ENCODE measurements at regions not wholly inside any gene's neighbourhood (a gene's known extent, or its start where the extent isn't known, plus 50 kb on each side); places are given as distances from the start of the nearest gene placed in this dataset.

- no peak overlapping the region for H3K4me3 ChIP-seq (ENCODE audit: insufficient read length, low read depth)
- TF ChIP-seq SUZ12 (IDR thresholded peaks at IDR 0.05; ENCODE audit: extremely low read depth, insufficient read depth, insufficient read length) (no peak), ZNF274 (IDR thresholded peaks at IDR 0.05; ENCODE audit: low read depth, low read length) (no peak), YY1 (IDR thresholded peaks at IDR 0.05; ENCODE audit: insufficient read depth, insufficient read length) (no peak)
- H3K36me3 ChIP-seq (ENCODE audit: insufficient read depth, insufficient read length, low read length) = no peaks in the 10 kb centered on the region
- H3K9me3 ChIP-seq (ENCODE audit: insufficient read depth, low read length) = no peaks in the 10 kb centered on the region
- H3K9ac ChIP-seq (ENCODE audit: insufficient read length, low read depth) = no peak overlapping the region
- H3K27me3 ChIP-seq (ENCODE audit: insufficient read depth, insufficient read length) = no peaks in the 10 kb centered on the region
- no peaks in the 10 kb centered on the region for H3K4me1 ChIP-seq (ENCODE audit: insufficient read depth, insufficient read length)
- DNase-seq (ENCODE audit: low read depth, low spot score) = peak; percentile 13
Observed at GRCh38 chr11:43035086-43035485, 276.7 kb upstream of the API5 start.

GRCh38 chr11:43053638-43054412, 258.0 kb upstream of the API5 start:
- TF ChIP-seq SUZ12 (IDR thresholded peaks at IDR 0.05; ENCODE audit: extremely low read depth, insufficient read depth, insufficient read length) (no peak), YY1 (IDR thresholded peaks at IDR 0.05; ENCODE audit: insufficient read depth, insufficient read length) (no peak), ZNF274 (IDR thresholded peaks at IDR 0.05; ENCODE audit: low read depth, low read length) (no peak)
- Histone ChIP-seq H3K9ac (ENCODE audit: insufficient read length, low read depth) (no peak overlapping the region), H3K4me1 (ENCODE audit: insufficient read depth, insufficient read length) (no peaks in the 10 kb centered on the region), H3K27me3 (ENCODE audit: insufficient read depth, insufficient read length) (no peaks in the 10 kb centered on the region), H3K9me3 (ENCODE audit: insufficient read depth, low read length) (no peaks in the 10 kb centered on the region), H3K36me3 (ENCODE audit: insufficient read depth, insufficient read length, low read length) (no peaks in the 10 kb centered on the region), H3K4me3 (ENCODE audit: insufficient read length, low read depth) (no peak overlapping the region)
- no peak for DNase-seq (ENCODE audit: low read depth, low spot score)

- H3K36me3 ChIP-seq (ENCODE audit: insufficient read depth, insufficient read length, low read length) = no peaks in the 10 kb centered on the region
Observed at GRCh38 chr11:43067681-43068080, 244.1 kb upstream of the API5 start.

GRCh38 chr11:43071338-43071737, 240.5 kb upstream of the API5 start:
- DNase-seq (ENCODE audit: low read depth, low spot score) = no peak
- Histone ChIP-seq H3K36me3 (ENCODE audit: insufficient read depth, insufficient read length, low read length) (no peaks in the 10 kb centered on the region), H3K4me1 (ENCODE audit: insufficient read depth, insufficient read length) (peaks cover 2% of the 10 kb centered on the region), H3K4me3 (ENCODE audit: insufficient read length, low read depth) (no peak overlapping the region), H3K9me3 (ENCODE audit: insufficient read depth, low read length) (peaks cover 24% of the 10 kb centered on the region), H3K27me3 (ENCODE audit: insufficient read depth, insufficient read length) (peaks cover 13% of the 10 kb centered on the region), H3K9ac (ENCODE audit: insufficient read length, low read depth) (no peak overlapping the region)
- no peak for TF ChIP-seq SUZ12 (IDR thresholded peaks at IDR 0.05; ENCODE audit: extremely low read depth, insufficient read depth, insufficient read length)
- TF ChIP-seq YY1 (IDR thresholded peaks at IDR 0.05; ENCODE audit: insufficient read depth, insufficient read length) = no peak
- no peak for TF ChIP-seq ZNF274 (IDR thresholded peaks at IDR 0.05; ENCODE audit: low read depth, low read length)

More at GRCh38 chr11:43067681-43068080, 244.1 kb upstream of the API5 start:
- Histone ChIP-seq H3K27me3 (ENCODE audit: insufficient read depth, insufficient read length) (no peaks in the 10 kb centered on the region), H3K9ac (ENCODE audit: insufficient read length, low read depth) (no peak overlapping the region), H3K4me3 (ENCODE audit: insufficient read length, low read depth) (no peak overlapping the region), H3K4me1 (ENCODE audit: insufficient read depth, insufficient read length) (peaks cover 2% of the 10 kb centered on the region), H3K9me3 (ENCODE audit: insufficient read depth, low read length) (peaks cover 16% of the 10 kb centered on the region)
- no peak for DNase-seq (ENCODE audit: low read depth, low spot score)
- TF ChIP-seq SUZ12 (IDR thresholded peaks at IDR 0.05; ENCODE audit: extremely low read depth, insufficient read depth, insufficient read length) (no peak), YY1 (IDR thresholded peaks at IDR 0.05; ENCODE audit: insufficient read depth, insufficient read length) (no peak), ZNF274 (IDR thresholded peaks at IDR 0.05; ENCODE audit: low read depth, low read length) (no peak)

GRCh38 chr11:43072096-43072495, 239.7 kb upstream of the API5 start:
- no peak overlapping the region for H3K4me3 ChIP-seq (ENCODE audit: insufficient read length, low read depth)
- peaks cover 2% of the 10 kb centered on the region for H3K4me1 ChIP-seq (ENCODE audit: insufficient read depth, insufficient read length)
- TF ChIP-seq ZNF274 (IDR thresholded peaks at IDR 0.05; ENCODE audit: low read depth, low read length) (no peak), SUZ12 (IDR thresholded peaks at IDR 0.05; ENCODE audit: extremely low read depth, insufficient read depth, insufficient read length) (no peak), YY1 (IDR thresholded peaks at IDR 0.05; ENCODE audit: insufficient read depth, insufficient read length) (no peak)
- H3K9ac ChIP-seq (ENCODE audit: insufficient read length, low read depth) = no peak overlapping the region
- H3K9me3 ChIP-seq (ENCODE audit: insufficient read depth, low read length) = peaks cover 24% of the 10 kb centered on the region
- DNase-seq (ENCODE audit: low read depth, low spot score) = no peak
- H3K36me3 ChIP-seq (ENCODE audit: insufficient read depth, insufficient read length, low read length) = no peaks in the 10 kb centered on the region
- peaks cover 13% of the 10 kb centered on the region for H3K27me3 ChIP-seq (ENCODE audit: insufficient read depth, insufficient read length)

- peaks cover 2% of the 10 kb centered on the region for H3K4me1 ChIP-seq (ENCODE audit: insufficient read depth, insufficient read length)
- H3K9ac ChIP-seq (ENCODE audit: insufficient read length, low read depth) = no peak overlapping the region
- no peak for DNase-seq (ENCODE audit: low read depth, low spot score)
- TF ChIP-seq SUZ12 (IDR thresholded peaks at IDR 0.05; ENCODE audit: extremely low read depth, insufficient read depth, insufficient read length) = no peak
- TF ChIP-seq ZNF274 (IDR thresholded peaks at IDR 0.05; ENCODE audit: low read depth, low read length) = no peak
- TF ChIP-seq YY1 (IDR thresholded peaks at IDR 0.05; ENCODE audit: insufficient read depth, insufficient read length) = no peak
- no peak overlapping the region for H3K4me3 ChIP-seq (ENCODE audit: insufficient read length, low read depth)
- H3K27me3 ChIP-seq (ENCODE audit: insufficient read depth, insufficient read length) = peaks cover 13% of the 10 kb centered on the region
- H3K36me3 ChIP-seq (ENCODE audit: insufficient read depth, insufficient read length, low read length) = no peaks in the 10 kb centered on the region
- H3K9me3 ChIP-seq (ENCODE audit: insufficient read depth, low read length) = peaks cover 24% of the 10 kb centered on the region
Observed at GRCh38 chr11:43072911-43073310, 238.9 kb upstream of the API5 start.

GRCh38 chr11:43074810-43075209, 237.0 kb upstream of the API5 start:
- peaks cover 2% of the 10 kb centered on the region for H3K4me1 ChIP-seq (ENCODE audit: insufficient read depth, insufficient read length)
- H3K27me3 ChIP-seq (ENCODE audit: insufficient read depth, insufficient read length) = peaks cover 13% of the 10 kb centered on the region
- H3K4me3 ChIP-seq (ENCODE audit: insufficient read length, low read depth) = no peak overlapping the region
- peaks cover 19% of the 10 kb centered on the region for H3K9me3 ChIP-seq (ENCODE audit: insufficient read depth, low read length)
- H3K36me3 ChIP-seq (ENCODE audit: insufficient read depth, insufficient read length, low read length) = no peaks in the 10 kb centered on the region
- DNase-seq (ENCODE audit: low read depth, low spot score) = no peak
- H3K9ac ChIP-seq (ENCODE audit: insufficient read length, low read depth) = no peak overlapping the region
- TF ChIP-seq SUZ12 (IDR thresholded peaks at IDR 0.05; ENCODE audit: extremely low read depth, insufficient read depth, insufficient read length) (no peak), YY1 (IDR thresholded peaks at IDR 0.05; ENCODE audit: insufficient read depth, insufficient read length) (no peak), ZNF274 (IDR thresholded peaks at IDR 0.05; ENCODE audit: low read depth, low read length) (no peak)

Measured in NT2/D1 (cell line).